ENCODE measurements at regions not wholly inside any gene's neighbourhood (a gene's known extent, or its start where the extent isn't known, plus 50 kb on each side); places are given as distances from the start of the nearest gene placed in this dataset.

DNA sequence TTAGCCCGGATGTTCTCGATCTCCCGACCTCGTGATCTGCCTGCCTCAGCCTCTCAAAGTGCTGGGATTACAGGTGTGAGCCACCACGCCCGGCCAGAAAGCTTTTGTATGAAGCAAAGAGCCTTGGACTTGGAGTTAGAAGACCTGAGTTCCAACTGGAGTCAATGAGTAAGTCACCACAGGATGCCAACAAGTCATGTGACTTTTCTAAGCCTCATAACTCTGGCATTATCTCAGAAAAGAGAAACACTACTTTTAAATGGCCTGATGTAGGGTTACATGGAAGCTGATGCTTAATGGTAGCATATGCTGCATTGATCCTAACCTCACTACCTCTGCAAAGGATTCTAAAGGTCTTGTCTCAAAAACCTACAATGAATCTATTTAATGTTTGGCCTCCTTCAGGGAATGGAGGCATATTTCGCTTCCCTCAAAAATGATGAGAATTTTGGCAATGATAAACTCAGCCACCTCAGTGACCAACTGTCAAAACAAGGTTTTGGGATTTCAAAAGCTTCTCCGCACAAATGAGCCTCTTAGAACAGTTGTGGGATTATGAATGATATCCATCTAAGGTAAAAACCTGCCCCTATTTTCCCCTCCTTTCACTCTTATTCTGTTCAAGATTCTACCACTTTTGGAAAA is 236.8 kb downstream of the ACTL7B start:
- H3K36me3 Mint-ChIP-seq (ENCODE audit: low read depth), result no peaks in the 10 kb centered on the region
- no peaks in the 10 kb centered on the region for H3K27me3 Mint-ChIP-seq (ENCODE audit: low read depth)
- no peaks in the 10 kb centered on the region for H3K4me1 Mint-ChIP-seq (ENCODE audit: low read depth)
- H3K9me3 Mint-ChIP-seq, result no peaks in the 10 kb centered on the region
- intact Hi-C loops (cut with micrococcal nuclease), result no loop called here
- H3K27ac Mint-ChIP-seq, result no peak overlapping the region
- no peak overlapping the region for H3K4me3 Mint-ChIP-seq (ENCODE audit: low read depth)
- DNase-seq (ENCODE audit: low spot score), result no peak

DNA sequence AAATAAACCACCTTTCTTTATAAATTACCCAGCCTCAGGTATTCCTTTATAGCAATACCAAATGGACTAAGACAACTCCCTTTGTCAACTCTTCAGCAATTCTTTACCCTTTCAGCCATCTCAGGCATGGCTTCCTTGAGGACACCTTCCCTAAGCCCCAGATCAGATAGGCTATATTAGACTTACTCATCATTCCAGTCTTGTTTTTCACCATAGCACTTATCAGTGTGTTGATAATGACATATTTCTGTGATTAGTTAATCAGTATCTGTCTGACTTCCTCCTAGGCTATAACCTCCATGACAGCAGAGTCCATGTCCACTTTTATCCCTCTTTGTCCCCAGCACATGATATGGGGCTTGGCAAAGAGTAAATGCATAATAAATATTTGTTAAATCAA is 238.1 kb downstream of the ACTL7B start:
- no peaks in the 10 kb centered on the region for H3K9me3 Mint-ChIP-seq
- H3K4me3 Mint-ChIP-seq (ENCODE audit: low read depth), result no peak overlapping the region
- no peaks in the 10 kb centered on the region for H3K36me3 Mint-ChIP-seq (ENCODE audit: low read depth)
- no peaks in the 10 kb centered on the region for H3K27me3 Mint-ChIP-seq (ENCODE audit: low read depth)
- H3K4me1 Mint-ChIP-seq (ENCODE audit: low read depth), result no peaks in the 10 kb centered on the region
- H3K27ac Mint-ChIP-seq, result no peak overlapping the region
- DNase-seq (ENCODE audit: low spot score), result no peak
- intact Hi-C loops (cut with micrococcal nuclease), result no loop called here

DNA sequence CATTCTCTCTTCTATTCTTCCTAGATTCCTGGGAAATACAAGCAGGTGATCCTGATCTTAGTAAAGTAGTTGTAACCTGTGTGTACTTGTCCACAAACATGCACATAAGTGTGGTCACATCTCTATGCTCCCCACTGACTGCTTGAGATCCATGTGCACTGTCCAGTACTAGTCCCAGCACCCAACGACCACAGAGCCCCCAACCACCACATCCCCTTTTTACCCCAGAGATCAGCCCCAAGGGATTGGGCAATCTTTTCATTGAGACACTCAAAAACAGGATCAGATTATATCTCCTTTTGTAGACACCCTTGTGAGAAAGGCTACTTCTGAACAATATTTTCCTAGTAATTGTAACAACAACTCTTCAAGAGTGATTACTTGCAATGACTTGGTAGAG is 240.6 kb downstream of the ACTL7B start:
- Mint-ChIP-seq H3K36me3 (ENCODE audit: low read depth) (no peaks in the 10 kb centered on the region), H3K4me3 (ENCODE audit: low read depth) (no peak overlapping the region), H3K27me3 (ENCODE audit: low read depth) (no peaks in the 10 kb centered on the region), H3K9me3 (no peaks in the 10 kb centered on the region), H3K4me1 (ENCODE audit: low read depth) (no peaks in the 10 kb centered on the region), H3K27ac (no peak overlapping the region)
- intact Hi-C loops (cut with micrococcal nuclease), result no loop called here
- DNase-seq (ENCODE audit: low spot score), result no peak

DNA sequence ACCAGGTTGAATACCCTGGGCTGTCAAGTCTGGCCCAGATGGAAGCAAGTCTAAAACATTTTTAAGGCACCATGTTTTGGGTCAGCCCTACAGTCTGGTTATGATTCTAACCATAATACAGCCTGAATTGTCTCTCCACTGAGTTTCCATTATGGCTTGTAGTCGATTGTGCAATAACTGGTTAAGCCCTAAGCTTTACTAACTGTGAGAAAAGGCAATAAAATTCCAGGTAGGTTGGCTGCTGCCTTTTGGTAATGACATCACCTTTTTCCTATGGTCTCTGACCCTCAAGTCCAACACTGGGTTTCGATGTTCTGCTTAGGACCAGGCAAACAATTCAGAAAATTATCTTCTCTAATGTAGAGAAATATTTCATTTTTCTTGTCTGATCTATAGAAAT is 243.3 kb downstream of the ACTL7B start:
- no peak overlapping the region for H3K4me3 Mint-ChIP-seq (ENCODE audit: low read depth)
- H3K9me3 Mint-ChIP-seq, result no peaks in the 10 kb centered on the region
- no peak for DNase-seq (ENCODE audit: low spot score)
- no peaks in the 10 kb centered on the region for H3K4me1 Mint-ChIP-seq (ENCODE audit: low read depth)
- H3K27me3 Mint-ChIP-seq (ENCODE audit: low read depth), result no peaks in the 10 kb centered on the region
- intact Hi-C loops (cut with micrococcal nuclease), result no loop called here
- H3K27ac Mint-ChIP-seq, result no peak overlapping the region
- H3K36me3 Mint-ChIP-seq (ENCODE audit: low read depth), result no peaks in the 10 kb centered on the region

DNA sequence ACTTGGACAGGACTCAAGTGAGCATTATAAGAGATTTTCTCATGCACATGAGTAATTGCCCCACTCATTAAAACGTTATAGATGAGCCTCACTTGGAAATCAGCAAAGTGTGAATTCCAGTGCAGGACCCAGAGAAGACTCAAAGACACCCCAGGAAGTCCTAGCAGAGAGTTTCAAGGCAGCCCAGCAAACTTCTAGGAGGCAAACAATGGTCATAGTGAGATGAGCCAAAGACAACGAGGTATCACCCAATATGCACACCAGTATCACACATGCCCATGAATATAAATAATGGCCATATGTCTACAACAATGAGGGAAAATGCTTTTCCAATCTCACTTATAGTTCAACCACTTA is 245.9 kb downstream of the ACTL7B start:
- no peak for DNase-seq (ENCODE audit: low spot score)
- Mint-ChIP-seq H3K9me3 (no peaks in the 10 kb centered on the region), H3K4me1 (ENCODE audit: low read depth) (no peaks in the 10 kb centered on the region), H3K4me3 (ENCODE audit: low read depth) (no peak overlapping the region), H3K27ac (no peak overlapping the region), H3K36me3 (ENCODE audit: low read depth) (no peaks in the 10 kb centered on the region), H3K27me3 (ENCODE audit: low read depth) (no peaks in the 10 kb centered on the region)
- intact Hi-C loops (cut with micrococcal nuclease), result no loop called here

DNA sequence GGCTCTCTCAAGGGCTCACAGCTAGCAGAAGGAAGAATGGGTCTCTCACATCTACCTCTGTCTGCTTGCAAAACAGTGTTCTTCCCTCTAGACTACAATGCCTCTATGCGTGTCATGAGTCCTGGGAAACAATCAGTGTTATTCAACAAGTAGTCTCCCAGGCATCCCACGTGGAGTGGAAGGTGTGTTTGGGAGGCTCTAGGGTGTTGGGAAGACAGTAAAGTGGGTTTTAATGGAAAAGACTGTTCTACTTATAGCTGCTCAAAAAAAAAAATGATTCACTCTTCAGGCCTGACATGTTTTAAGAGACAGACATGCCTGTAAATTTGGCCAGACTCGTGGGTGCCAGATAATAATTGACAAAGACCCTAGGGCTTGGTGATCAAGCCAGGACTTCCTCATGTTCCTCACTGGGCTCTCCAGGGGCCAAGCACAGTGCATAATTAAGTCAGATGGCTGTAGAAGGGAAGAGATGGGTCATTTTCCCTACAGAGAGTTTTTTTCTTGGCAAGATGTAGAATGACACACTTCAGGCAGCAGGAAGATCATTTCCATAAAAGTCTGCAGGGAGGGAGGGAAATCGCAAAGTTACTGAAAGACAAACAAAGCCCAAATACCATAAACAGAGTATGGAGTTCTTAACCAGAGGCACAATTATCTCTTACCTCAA is 246.4 kb downstream of the ACTL7B start:
- no peaks in the 10 kb centered on the region for H3K4me1 Mint-ChIP-seq (ENCODE audit: low read depth)

DNA sequence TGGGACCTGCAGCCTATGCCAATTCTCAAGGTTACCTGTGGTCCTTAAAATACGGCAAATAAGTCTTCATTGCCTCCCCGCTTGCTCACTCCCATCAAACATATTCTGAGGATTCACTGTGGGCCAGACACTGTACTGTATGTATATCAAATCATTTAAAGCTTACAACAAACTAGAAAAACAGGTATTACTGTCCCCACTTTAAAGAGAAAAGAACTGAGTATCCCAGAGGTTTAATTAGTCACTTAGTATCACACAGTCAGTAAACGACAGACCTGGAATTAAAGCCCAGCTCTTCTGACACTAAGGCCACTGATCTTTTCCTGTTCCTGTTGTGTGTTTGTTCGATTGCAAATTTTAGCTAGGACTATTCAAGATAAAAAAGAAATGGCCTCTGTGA is 248.2 kb downstream of the ACTL7B start:
- Mint-ChIP-seq H3K36me3 (ENCODE audit: low read depth) (no peaks in the 10 kb centered on the region), H3K4me3 (ENCODE audit: low read depth) (no peak overlapping the region)

More for the DNA sequence above, 246.4 kb downstream of the ACTL7B start:
- H3K9me3 Mint-ChIP-seq, result no peaks in the 10 kb centered on the region
- intact Hi-C loops (cut with micrococcal nuclease), result no loop called here
- no peak overlapping the region for H3K4me3 Mint-ChIP-seq (ENCODE audit: low read depth)
- no peak overlapping the region for H3K27ac Mint-ChIP-seq
- no peaks in the 10 kb centered on the region for H3K36me3 Mint-ChIP-seq (ENCODE audit: low read depth)
- H3K27me3 Mint-ChIP-seq (ENCODE audit: low read depth), result no peaks in the 10 kb centered on the region
- no peak for DNase-seq (ENCODE audit: low spot score)

DNA sequence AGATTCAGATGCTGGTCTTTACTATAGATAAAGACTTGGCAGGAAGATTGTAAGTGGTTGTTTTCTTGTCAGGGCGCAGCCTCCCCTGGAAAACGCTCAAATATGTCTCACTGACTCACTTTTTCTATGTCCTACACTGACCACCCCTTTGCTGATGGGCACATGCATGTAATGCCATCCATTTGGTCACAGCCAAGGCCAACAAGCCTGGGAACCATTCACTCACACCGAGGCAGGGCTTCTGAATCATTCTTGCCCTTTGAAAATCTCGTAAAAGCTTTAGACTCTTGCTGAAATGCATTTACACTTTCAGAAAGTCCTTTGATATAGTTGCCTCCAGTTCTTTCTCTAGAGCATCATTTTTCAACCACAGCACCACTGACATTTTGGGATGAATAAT is 249.4 kb downstream of the ACTL7B start:
- intact Hi-C loops (cut with micrococcal nuclease), result no loop called here
- Mint-ChIP-seq H3K27ac (no peak overlapping the region), H3K4me1 (ENCODE audit: low read depth) (no peaks in the 10 kb centered on the region), H3K4me3 (ENCODE audit: low read depth) (no peak overlapping the region), H3K27me3 (ENCODE audit: low read depth) (no peaks in the 10 kb centered on the region), H3K9me3 (no peaks in the 10 kb centered on the region), H3K36me3 (ENCODE audit: low read depth) (no peaks in the 10 kb centered on the region)
- no peak for DNase-seq (ENCODE audit: low spot score)

More for the DNA sequence above, 248.2 kb downstream of the ACTL7B start:
- no peaks in the 10 kb centered on the region for H3K27me3 Mint-ChIP-seq (ENCODE audit: low read depth)
- intact Hi-C loops (cut with micrococcal nuclease), result no loop called here
- no peaks in the 10 kb centered on the region for H3K4me1 Mint-ChIP-seq (ENCODE audit: low read depth)
- H3K27ac Mint-ChIP-seq, result no peak overlapping the region
- H3K9me3 Mint-ChIP-seq, result no peaks in the 10 kb centered on the region
- no peak for DNase-seq (ENCODE audit: low spot score)

DNA sequence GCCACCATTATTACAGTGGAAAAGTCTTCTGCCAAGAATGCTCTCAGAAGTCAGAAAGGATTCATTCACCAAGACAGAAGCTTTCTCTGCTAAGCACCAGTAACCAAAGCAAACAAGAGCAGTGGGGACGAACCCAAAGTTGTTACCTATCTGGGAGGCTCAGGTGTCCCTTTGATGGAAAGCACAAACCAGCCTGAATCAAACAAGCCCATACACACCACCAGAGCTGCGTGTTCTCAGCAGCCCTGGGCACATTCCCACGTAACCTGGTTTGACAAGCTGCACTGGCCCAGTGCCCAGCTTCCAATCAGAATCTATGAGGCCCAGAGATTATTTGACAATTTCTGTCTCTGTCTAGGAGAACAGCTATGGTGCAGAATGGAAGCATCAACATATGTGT is 252.6 kb downstream of the ACTL7B start:
- no peaks in the 10 kb centered on the region for H3K36me3 Mint-ChIP-seq (ENCODE audit: low read depth)
- H3K9me3 Mint-ChIP-seq, result no peaks in the 10 kb centered on the region
- no peak for DNase-seq (ENCODE audit: low spot score)
- peaks cover 1% of the 10 kb centered on the region for H3K27me3 Mint-ChIP-seq (ENCODE audit: low read depth)
- no peak overlapping the region for H3K27ac Mint-ChIP-seq
- H3K4me3 Mint-ChIP-seq (ENCODE audit: low read depth), result no peak overlapping the region
- no peaks in the 10 kb centered on the region for H3K4me1 Mint-ChIP-seq (ENCODE audit: low read depth)
- intact Hi-C loops (cut with micrococcal nuclease), result no loop called here

DNA sequence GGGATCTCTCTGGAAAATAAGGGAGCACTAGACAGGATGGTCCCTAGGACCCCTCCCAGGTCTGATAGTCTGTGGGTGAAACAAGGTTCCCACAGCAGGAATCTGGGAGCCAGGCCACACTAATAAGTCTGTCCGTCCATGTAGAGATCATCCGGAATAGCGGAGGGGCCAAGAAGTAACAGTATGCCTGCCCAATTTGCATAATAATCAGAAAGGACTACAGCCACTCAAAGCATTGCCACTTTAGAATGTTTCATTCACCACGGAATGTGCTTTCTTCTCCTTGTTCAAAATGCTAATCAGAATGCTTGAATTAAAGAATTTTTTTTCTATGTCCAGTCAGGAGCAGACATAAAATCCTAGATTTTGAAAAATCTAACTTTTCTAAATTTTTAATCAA is 254.9 kb downstream of the ACTL7B start:
- no peaks in the 10 kb centered on the region for H3K4me1 Mint-ChIP-seq (ENCODE audit: low read depth)
- H3K9me3 Mint-ChIP-seq, result no peaks in the 10 kb centered on the region
- no peak overlapping the region for H3K27ac Mint-ChIP-seq
- intact Hi-C loops (cut with micrococcal nuclease), result no loop called here
- no peak for DNase-seq (ENCODE audit: low spot score)
- no peak overlapping the region for H3K4me3 Mint-ChIP-seq (ENCODE audit: low read depth)
- H3K27me3 Mint-ChIP-seq (ENCODE audit: low read depth), result peaks cover 1% of the 10 kb centered on the region
- H3K36me3 Mint-ChIP-seq (ENCODE audit: low read depth), result no peaks in the 10 kb centered on the region

DNA sequence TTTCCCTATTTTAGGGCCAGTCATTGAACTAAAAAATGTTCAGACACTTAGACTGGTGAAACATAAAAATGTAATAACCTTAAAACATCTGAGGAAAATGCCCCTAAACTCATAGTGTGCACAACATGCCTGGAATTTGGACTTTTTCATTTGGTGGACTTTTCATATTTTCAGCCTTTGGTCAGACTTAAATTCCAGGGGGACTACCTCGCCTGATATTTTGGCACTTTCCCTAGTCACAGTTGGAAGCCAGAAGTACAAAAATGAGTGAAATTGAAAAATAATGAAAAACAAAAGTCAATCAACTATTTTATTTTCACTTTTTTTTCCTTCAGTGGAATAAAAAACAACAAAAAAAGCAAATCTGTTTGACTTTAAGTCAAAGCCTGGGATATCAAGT is 256.2 kb downstream of the ACTL7B start:
- Mint-ChIP-seq H3K36me3 (ENCODE audit: low read depth) (no peaks in the 10 kb centered on the region), H3K9me3 (no peaks in the 10 kb centered on the region), H3K27me3 (ENCODE audit: low read depth) (peaks cover 1% of the 10 kb centered on the region), H3K27ac (no peak overlapping the region), H3K4me3 (ENCODE audit: low read depth) (no peak overlapping the region), H3K4me1 (ENCODE audit: low read depth) (no peaks in the 10 kb centered on the region)
- intact Hi-C loops (cut with micrococcal nuclease), result no loop called here
- DNase-seq (ENCODE audit: low spot score), result no peak

DNA sequence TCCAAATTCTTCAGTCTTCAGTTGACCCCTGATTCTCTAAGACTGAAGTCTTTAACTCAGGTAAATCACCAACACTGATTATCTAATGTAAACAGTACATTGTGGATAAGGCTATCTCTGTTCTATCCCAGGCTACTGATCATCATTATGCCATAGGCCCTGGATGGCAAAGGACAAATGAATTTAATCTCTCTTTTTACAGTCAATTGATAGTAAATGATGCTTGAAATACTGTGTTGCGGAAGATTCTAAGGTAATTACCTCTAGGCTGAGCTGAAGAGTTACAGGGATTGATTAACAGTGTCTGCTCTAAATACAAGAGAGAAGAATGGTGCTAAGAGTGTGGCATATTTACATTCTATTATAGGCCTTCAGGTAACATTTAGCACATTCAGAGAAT is 264.7 kb downstream of the ACTL7B start:
- Mint-ChIP-seq H3K4me3 (ENCODE audit: low read depth) (no peak overlapping the region), H3K4me1 (ENCODE audit: low read depth) (no peaks in the 10 kb centered on the region), H3K27me3 (ENCODE audit: low read depth) (no peaks in the 10 kb centered on the region), H3K27ac (no peak overlapping the region), H3K36me3 (ENCODE audit: low read depth) (no peaks in the 10 kb centered on the region), H3K9me3 (no peaks in the 10 kb centered on the region)
- intact Hi-C loops (cut with micrococcal nuclease), result no loop called here
- no peak for DNase-seq (ENCODE audit: low spot score)

DNA sequence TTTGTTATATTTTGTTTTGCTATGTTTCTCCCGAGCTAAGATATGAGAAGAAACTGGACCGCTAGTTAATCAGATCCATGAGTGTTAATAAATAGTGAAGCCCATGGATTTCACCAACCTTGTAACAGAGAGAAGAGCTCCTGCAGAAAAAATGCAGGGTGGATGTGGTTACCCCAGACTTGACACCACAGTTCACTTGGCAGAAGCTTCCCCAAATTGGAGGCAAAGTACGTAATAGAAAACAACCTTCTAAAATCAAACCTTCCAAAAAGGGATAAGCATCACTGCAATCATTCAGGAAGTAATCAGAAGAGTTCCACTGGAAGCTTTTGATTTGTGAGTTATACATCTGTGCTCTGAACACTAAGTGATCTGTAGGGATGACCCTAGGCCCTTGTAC is 267.5 kb downstream of the ACTL7B start:
- Mint-ChIP-seq H3K36me3 (ENCODE audit: low read depth) (no peaks in the 10 kb centered on the region), H3K9me3 (no peaks in the 10 kb centered on the region), H3K4me3 (ENCODE audit: low read depth) (no peak overlapping the region), H3K4me1 (ENCODE audit: low read depth) (no peaks in the 10 kb centered on the region), H3K27me3 (ENCODE audit: low read depth) (no peaks in the 10 kb centered on the region), H3K27ac (no peak overlapping the region)
- no peak for DNase-seq (ENCODE audit: low spot score)
- intact Hi-C loops (cut with micrococcal nuclease), result no loop called here
